H9 (cell line): ENCODE measurements at regions not wholly inside any gene's neighbourhood (a gene's known extent, or its start where the extent isn't known, plus 50 kb on each side); places are given as distances from the start of the nearest gene placed in this dataset.
"Not testable (repeated sequence)": the region's sequence is repeated elsewhere in the genome, so short reads cannot be mapped to it uniquely, and the experiment has no call there.

Experiments used
- DNase-seq: peaks from one replicate; pipeline ENCODE4 v3.0.0-alpha.2; 2017
- H2AFZ ChIP-seq: one replicate; pipeline ENCODE4 v1.6.1; 2013; ENCODE audit warnings: mild to moderate bottlenecking, low read length, control low read depth, moderate library complexity
- H2AK5ac ChIP-seq: 2 replicates; pipeline ENCODE4 v1.6.1; 2013; ENCODE audit warnings: low read length, control low read depth, mixed read lengths; ENCODE audit not compliant: insufficient read length
- H2BK120ac ChIP-seq: one replicate; pipeline ENCODE4 v1.6.1; 2013; ENCODE audit warnings: low read depth, mild to moderate bottlenecking, low read length, control low read depth, inconsistent platforms; ENCODE audit not compliant: poor library complexity, severe bottlenecking
- H2BK12ac ChIP-seq: 2 replicates; pipeline ENCODE4 v1.6.1; 2013; ENCODE audit warnings: low read length, control low read depth, mixed read lengths, low read depth; ENCODE audit not compliant: insufficient read length
- H2BK15ac ChIP-seq: 2 replicates; pipeline ENCODE4 v1.6.1; 2013; ENCODE audit warnings: low read depth, low read length, control low read depth
- H2BK20ac ChIP-seq: one replicate; pipeline ENCODE4 v1.6.1; 2013; ENCODE audit warnings: low read depth, mild to moderate bottlenecking, low read length, control low read depth, inconsistent platforms; ENCODE audit not compliant: poor library complexity, severe bottlenecking
- H2BK5ac ChIP-seq: 2 replicates; pipeline ENCODE4 v1.6.1; 2013; ENCODE audit warnings: low read length, control low read depth, mixed read lengths; ENCODE audit not compliant: insufficient read length
- H3K14ac ChIP-seq: 2 replicates; pipeline ENCODE4 v1.6.1; 2013; ENCODE audit warnings: low read length, control low read depth; ENCODE audit not compliant: insufficient read depth
- H3K18ac ChIP-seq: 2 replicates; pipeline ENCODE4 v1.6.1; 2013; ENCODE audit warnings: low read depth, mild to moderate bottlenecking, mixed read lengths, low read length, control low read depth; ENCODE audit not compliant: insufficient read length
- H3K23ac ChIP-seq: 2 replicates; pipeline ENCODE4 v1.6.1; 2013; ENCODE audit warnings: low read length, control low read depth, mixed read lengths, low read depth; ENCODE audit not compliant: insufficient read length
- H3K23me2 ChIP-seq: 2 replicates; pipeline ENCODE4 v1.6.1; 2013; ENCODE audit warnings: low read depth, mild to moderate bottlenecking, mixed read lengths, low read length, control low read depth; ENCODE audit not compliant: insufficient read length, poor library complexity, severe bottlenecking
- H3K27ac ChIP-seq: 2 replicates; pipeline ENCODE4 v1.5.1; 2013; ENCODE audit warnings: low read length, control low read depth, mixed read lengths, low read depth; ENCODE audit not compliant: insufficient read length
- H3K27me3 ChIP-seq: 2 replicates; pipeline ENCODE4 v1.6.1; 2013; ENCODE audit warnings: low read length, control low read depth, inconsistent platforms; ENCODE audit not compliant: insufficient read depth
- H3K4ac ChIP-seq: 2 replicates; pipeline ENCODE4 v1.6.1; 2013; ENCODE audit warnings: low read depth, mild to moderate bottlenecking, control low read depth, inconsistent platforms, low read length, moderate library complexity
- H3K4me1 ChIP-seq: 2 replicates; pipeline ENCODE4 v1.6.1; 2013; ENCODE audit warnings: low read length, control low read depth, inconsistent platforms; ENCODE audit not compliant: insufficient read depth
- H3K4me2 ChIP-seq: 2 replicates; pipeline ENCODE4 v1.6.1; 2013; ENCODE audit warnings: low read length, control low read depth, mixed read lengths; ENCODE audit not compliant: insufficient read length, insufficient read depth
- H3K56ac ChIP-seq: 2 replicates; pipeline ENCODE4 v1.6.1; 2013; ENCODE audit warnings: low read depth, mild to moderate bottlenecking, mixed read lengths, low read length, control low read depth; ENCODE audit not compliant: insufficient read length
- H3K79me1 ChIP-seq: 2 replicates; pipeline ENCODE4 v1.6.1; 2013; ENCODE audit warnings: low read depth, mild to moderate bottlenecking, moderate library complexity, low read length, control low read depth, inconsistent platforms; ENCODE audit not compliant: insufficient read depth, poor library complexity, severe bottlenecking
- H3K79me2 ChIP-seq: 2 replicates; pipeline ENCODE4 v1.6.1; 2013; ENCODE audit warnings: low read length, control low read depth, inconsistent platforms; ENCODE audit not compliant: insufficient read depth
- H3K9ac ChIP-seq: 2 replicates; pipeline ENCODE4 v1.6.1; 2013; ENCODE audit warnings: low read length, control low read depth, mixed read lengths; ENCODE audit not compliant: insufficient read length; ENCODE audit errors: extremely low read depth
- H3K9me3 ChIP-seq: one replicate; pipeline ENCODE4 v1.6.1; 2013; ENCODE audit warnings: low read depth, low read length, inconsistent platforms; ENCODE audit not compliant: control insufficient read depth
- H3T11ph ChIP-seq: one replicate; pipeline ENCODE4 v1.6.1; 2013; ENCODE audit warnings: mild to moderate bottlenecking, low read length, control low read depth, inconsistent platforms
- H4K20me1 ChIP-seq: one replicate; pipeline ENCODE4 v1.6.1; 2013; ENCODE audit not compliant: control insufficient read depth, insufficient read length, insufficient read depth
- H4K5ac ChIP-seq: 2 replicates; pipeline ENCODE4 v1.6.1; 2013; ENCODE audit warnings: low read depth, mild to moderate bottlenecking, mixed read lengths, low read length, control low read depth; ENCODE audit not compliant: insufficient read length
- H4K8ac ChIP-seq: replicated peaks from 2 replicates; pipeline ENCODE4 v1.6.1; 2013; ENCODE audit warnings: low read length, control low read depth, mixed read lengths, low read depth; ENCODE audit not compliant: insufficient read length
- H4K91ac ChIP-seq: 2 replicates; pipeline ENCODE4 v1.6.1; 2013; ENCODE audit warnings: low read depth, mild to moderate bottlenecking, moderate library complexity, mixed read lengths, low read length, control low read depth; ENCODE audit not compliant: insufficient read length
- H3K27ac Mint-ChIP-seq, 3 experiments: 2 replicates in 2 of 3; 3 replicates in 1 of 3; pipeline ENCODE4 v1.8.0; 2020 to 2021; ENCODE audit warnings: mixed read lengths in 3 of 3, mild to moderate bottlenecking in 1 of 3, moderate library complexity in 1 of 3
- H3K27me3 Mint-ChIP-seq: 2 replicates; pipeline ENCODE4 v1.8.0; 2021; ENCODE audit warnings: low read depth, mild to moderate bottlenecking, moderate library complexity, mixed read lengths
- H3K36me3 Mint-ChIP-seq, 3 experiments: 2 replicates in 2 of 3; 3 replicates in 1 of 3; pipeline ENCODE4 v1.8.0; 2020 to 2021; ENCODE audit warnings: low read depth in 3 of 3, mixed read lengths in 3 of 3; ENCODE audit not compliant: insufficient read depth in 1 of 3
- H3K4me1 Mint-ChIP-seq, 2 experiments: 2 replicates each; pipeline ENCODE4 v1.8.0; 2020; ENCODE audit warnings: mixed read lengths in 2 of 2
- H3K4me3 Mint-ChIP-seq, 2 experiments: 2 replicates in 1 of 2; 3 replicates in 1 of 2; pipeline ENCODE4 v1.8.0; 2020 to 2021; ENCODE audit warnings: mild to moderate bottlenecking in 2 of 2, mixed read lengths in 2 of 2, moderate library complexity in 1 of 2
- H3K9me3 Mint-ChIP-seq, 2 experiments: 2 replicates in 1 of 2; 3 replicates in 1 of 2; pipeline ENCODE4 v1.8.0; 2020; ENCODE audit warnings: mild to moderate bottlenecking in 2 of 2, mixed read lengths in 2 of 2, moderate library complexity in 1 of 2
- WGBS: extraction: QIAGEN DNeasy Blood & Tissue Kit; methylation state at CpG from one replicate; pipeline ENCODE4 v1.1.7; 2013; ENCODE audit warnings: missing lambda C conversion rate, low lambda C conversion rate, mixed read lengths; ENCODE audit not compliant: insufficient read length; ENCODE audit errors: extremely low coverage; 5-methylcytosine and 5-hydroxymethylcytosine counted together

DNA sequence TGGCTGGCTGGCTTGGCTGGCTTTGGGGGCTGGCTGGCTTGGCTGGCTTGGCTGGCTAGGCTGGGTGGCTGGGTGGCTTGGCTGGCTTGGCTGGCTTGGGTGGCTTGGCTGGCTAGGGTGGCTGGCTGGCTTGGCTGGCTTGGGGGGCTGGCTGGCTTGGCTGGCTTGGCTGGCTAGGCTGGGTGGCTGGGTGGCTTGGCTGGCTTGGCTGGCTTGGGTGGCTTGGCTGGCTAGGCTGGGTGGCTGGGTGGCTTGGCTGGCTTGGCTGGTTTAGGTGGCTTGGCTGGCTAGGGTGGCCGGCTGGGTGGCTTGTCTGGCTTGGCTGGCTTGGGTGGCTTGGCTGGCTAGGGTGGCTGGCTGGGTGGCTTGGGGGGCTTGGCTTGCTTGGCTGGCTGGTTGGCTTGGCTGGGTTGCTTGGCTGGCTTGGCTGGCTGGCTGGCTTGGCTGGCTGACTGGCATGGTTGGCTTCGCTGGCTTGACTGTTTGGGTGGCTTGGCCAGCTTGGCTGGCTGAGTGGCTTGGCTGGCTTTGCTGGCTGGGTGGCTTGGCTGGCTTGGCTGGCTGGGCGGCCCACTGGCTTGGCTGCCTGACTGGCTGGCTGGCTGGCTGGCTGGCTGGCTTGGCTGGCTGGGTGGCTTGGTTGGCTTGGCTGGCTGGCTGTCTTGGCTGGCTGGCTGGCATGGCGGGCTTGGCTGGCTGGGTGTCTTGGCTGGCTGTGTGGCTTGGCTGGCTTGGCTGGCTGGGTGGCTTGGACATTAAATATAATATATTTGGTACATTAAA is 246.3 kb upstream of the POTEB2 start:
- H3K36me3 Mint-ChIP-seq, H2AFZ ChIP-seq, H4K20me1 ChIP-seq, H3K79me1 ChIP-seq, H3K27ac Mint-ChIP-seq, H3K4me2 ChIP-seq, H4K5ac ChIP-seq, H3K27ac ChIP-seq, H3K9ac ChIP-seq, H2BK15ac ChIP-seq, H4K91ac ChIP-seq, H2BK120ac ChIP-seq, H3K23ac ChIP-seq, DNase-seq, H3K18ac ChIP-seq, H3K4me3 Mint-ChIP-seq, H3K27me3 ChIP-seq, H3K4ac ChIP-seq, H2BK12ac ChIP-seq, H3K14ac ChIP-seq, H2BK20ac ChIP-seq, H2AK5ac ChIP-seq, H3K9me3 ChIP-seq, H3K4me1 Mint-ChIP-seq, H3K27me3 Mint-ChIP-seq, H3K4me1 ChIP-seq, H4K8ac ChIP-seq, H3K79me2 ChIP-seq, H3K23me2 ChIP-seq, H2BK5ac ChIP-seq, H3T11ph ChIP-seq, H3K56ac ChIP-seq: not testable (repeated sequence)
- peaks cover 7 to 12% of the 10 kb centered on the region in 2 experiments; a peak in 4 of 5 replicates for H3K9me3 Mint-ChIP-seq
- no CpG with 5 or more reads among the region's 4 CpGs for WGBS

DNA sequence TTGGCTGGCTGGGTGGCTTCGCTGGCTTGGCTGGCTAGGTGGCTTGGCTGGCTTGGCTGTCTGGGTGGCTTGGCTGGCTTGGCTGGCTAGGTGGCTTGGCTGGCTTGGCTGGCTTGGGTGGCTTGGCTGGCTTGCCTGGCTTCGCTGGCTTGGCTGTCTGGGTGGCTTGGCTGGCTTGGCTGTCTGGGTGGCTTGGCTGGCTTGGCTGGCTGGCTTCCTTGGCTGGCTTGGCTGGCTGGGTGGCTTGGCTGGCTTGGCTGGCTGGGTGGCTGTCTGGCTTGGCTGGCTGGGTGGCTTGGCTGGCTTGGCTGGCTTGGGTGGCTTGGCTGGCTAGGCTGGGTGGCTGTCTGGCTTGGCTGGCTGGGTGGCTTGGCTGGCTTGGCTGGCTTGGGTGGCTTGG is 245.7 kb upstream of the POTEB2 start:
- not testable (repeated sequence) for H3K4ac ChIP-seq, H2AFZ ChIP-seq, H3K23ac ChIP-seq, H2BK5ac ChIP-seq, H3K79me2 ChIP-seq, H3K4me1 Mint-ChIP-seq, H3K56ac ChIP-seq, H3T11ph ChIP-seq, H4K91ac ChIP-seq, H3K4me3 Mint-ChIP-seq, H3K14ac ChIP-seq, H3K79me1 ChIP-seq, H3K4me1 ChIP-seq, H4K20me1 ChIP-seq, H2BK120ac ChIP-seq, H2BK15ac ChIP-seq, H3K36me3 Mint-ChIP-seq, H3K27me3 ChIP-seq, H3K18ac ChIP-seq, H2BK12ac ChIP-seq, H4K8ac ChIP-seq, H3K27ac Mint-ChIP-seq, H3K9me3 ChIP-seq, H3K9ac ChIP-seq, H2BK20ac ChIP-seq, H3K27me3 Mint-ChIP-seq, H4K5ac ChIP-seq, H3K4me2 ChIP-seq, H3K27ac ChIP-seq, H2AK5ac ChIP-seq, H3K23me2 ChIP-seq
- peaks cover 7 to 12% of the 10 kb centered on the region in 2 experiments; a peak in 4 of 5 replicates for H3K9me3 Mint-ChIP-seq
- WGBS = no CpG with 5 or more reads among the region's 2 CpGs
- DNase-seq = peak; percentile 24
